ENCODE measurements at regions not wholly inside any gene's neighbourhood (a gene's known extent, or its start where the extent isn't known, plus 50 kb on each side); places are given as distances from the start of the nearest gene placed in this dataset.

GRCh38 chr4:126553248-126553647 is 1079.5 kb upstream of the INTU start:
- TF ChIP-seq, protein P1, sequence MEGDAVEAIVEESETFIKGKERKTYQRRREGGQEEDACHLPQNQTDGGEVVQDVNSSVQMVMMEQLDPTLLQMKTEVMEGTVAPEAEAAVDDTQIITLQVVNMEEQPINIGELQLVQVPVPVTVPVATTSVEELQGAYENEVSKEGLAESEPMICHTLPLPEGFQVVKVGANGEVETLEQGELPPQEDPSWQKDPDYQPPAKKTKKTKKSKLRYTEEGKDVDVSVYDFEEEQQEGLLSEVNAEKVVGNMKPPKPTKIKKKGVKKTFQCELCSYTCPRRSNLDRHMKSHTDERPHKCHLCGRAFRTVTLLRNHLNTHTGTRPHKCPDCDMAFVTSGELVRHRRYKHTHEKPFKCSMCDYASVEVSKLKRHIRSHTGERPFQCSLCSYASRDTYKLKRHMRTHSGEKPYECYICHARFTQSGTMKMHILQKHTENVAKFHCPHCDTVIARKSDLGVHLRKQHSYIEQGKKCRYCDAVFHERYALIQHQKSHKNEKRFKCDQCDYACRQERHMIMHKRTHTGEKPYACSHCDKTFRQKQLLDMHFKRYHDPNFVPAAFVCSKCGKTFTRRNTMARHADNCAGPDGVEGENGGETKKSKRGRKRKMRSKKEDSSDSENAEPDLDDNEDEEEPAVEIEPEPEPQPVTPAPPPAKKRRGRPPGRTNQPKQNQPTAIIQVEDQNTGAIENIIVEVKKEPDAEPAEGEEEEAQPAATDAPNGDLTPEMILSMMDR (IDR thresholded peaks at IDR 0.05) = no peak
- intact Hi-C loops (cut with DNase I; ENCODE audit: low total_unique reads) = no loop called here

GRCh38 chr4:126558596-126558995 is 1074.2 kb upstream of the INTU start:
- Histone ChIP-seq H3K27ac (no peak overlapping the region), H3K4me3 (no peak overlapping the region), H3K9me3 (peaks cover 0 to 4% (median 0%) of the 10 kb centered on the region in 3 donors), H3K27me3 (no peaks in the 10 kb centered on the region), H3K4me1 (no peaks in the 10 kb centered on the region), H3K36me3 (no peaks in the 10 kb centered on the region)
- TF ChIP-seq, protein P1 (IDR thresholded peaks at IDR 0.05) = no peak
- intact Hi-C loops (cut with DNase I; ENCODE audit: low total_unique reads) = no loop called here
- no peak for DNase-seq

More at GRCh38 chr4:126553248-126553647, 1079.5 kb upstream of the INTU start:
- Histone ChIP-seq H3K27ac (no peak overlapping the region), H3K4me1 (no peaks in the 10 kb centered on the region), H3K36me3 (no peaks in the 10 kb centered on the region), H3K27me3 (no peaks in the 10 kb centered on the region), H3K4me3 (no peak overlapping the region), H3K9me3 (no peaks in the 10 kb centered on the region)
- no peak for DNase-seq

DNA sequence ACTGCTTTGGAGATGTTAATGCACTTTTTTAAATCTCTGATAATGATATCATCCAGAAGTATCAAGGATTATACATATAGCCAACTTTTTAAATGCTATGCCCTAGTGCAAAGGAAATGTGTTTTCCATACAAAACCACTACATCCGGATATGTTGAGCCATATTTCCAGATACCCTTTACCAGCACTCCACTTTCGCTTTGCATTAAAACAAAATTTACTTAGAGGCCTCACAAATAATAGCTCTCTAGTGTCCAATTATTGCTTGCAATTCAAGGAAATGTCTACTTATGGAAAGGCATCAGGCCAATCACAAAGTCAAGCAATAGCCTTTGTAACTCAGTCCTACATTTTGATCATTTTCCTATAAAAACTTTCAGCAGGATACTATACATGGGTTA is 1072.8 kb upstream of the INTU start:
- DNase-seq = no peak
- intact Hi-C loops (cut with DNase I; ENCODE audit: low total_unique reads) = no loop called here
- Histone ChIP-seq H3K36me3 (no peaks in the 10 kb centered on the region), H3K9me3 (peaks cover 0 to 4% (median 0%) of the 10 kb centered on the region in 3 donors), H3K4me1 (no peaks in the 10 kb centered on the region), H3K27me3 (no peaks in the 10 kb centered on the region), H3K4me3 (no peak overlapping the region), H3K27ac (no peak overlapping the region)
- TF ChIP-seq, protein P1 (IDR thresholded peaks at IDR 0.05) = no peak

DNA sequence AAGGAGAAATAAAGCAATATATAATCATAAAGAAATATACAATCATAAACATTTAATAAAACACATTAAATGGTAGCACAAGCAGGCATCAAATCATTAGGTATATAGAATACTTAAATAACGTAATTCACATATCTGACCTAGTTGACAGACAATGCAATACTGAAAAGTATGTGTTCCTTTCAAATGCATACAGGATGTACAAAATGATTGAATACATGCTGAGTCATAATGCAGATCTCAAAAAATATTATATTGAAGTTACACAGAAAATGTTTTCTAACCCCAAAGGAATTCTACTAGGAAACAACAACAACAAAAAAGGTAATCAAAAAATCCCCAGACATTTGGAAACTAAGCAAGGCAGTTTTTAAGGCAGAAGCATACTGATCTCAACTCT is 1072.0 kb upstream of the INTU start:
- intact Hi-C loops (cut with DNase I; ENCODE audit: low total_unique reads) = no loop called here
- no peak overlapping the region for H3K27ac ChIP-seq

DNA sequence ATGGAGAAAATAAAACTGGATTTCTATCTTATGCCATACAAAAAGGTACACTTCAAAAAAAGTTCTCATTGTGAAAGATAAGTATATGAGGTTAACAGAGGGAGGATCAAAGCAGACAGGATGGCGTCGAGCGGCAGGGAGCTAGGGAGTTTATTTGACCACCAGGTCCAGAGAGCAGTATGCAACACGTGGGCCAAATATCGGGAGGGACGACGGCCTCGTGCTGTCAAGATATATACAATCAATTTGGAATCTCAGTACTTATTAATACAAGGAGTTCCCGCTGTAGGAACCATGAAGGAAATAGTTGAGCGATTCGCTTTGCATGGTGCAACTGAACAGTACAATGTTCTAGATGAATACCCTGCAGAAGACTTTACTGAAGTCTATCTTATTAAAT is 1069.4 kb upstream of the INTU start:
- no peaks in the 10 kb centered on the region for H3K36me3 ChIP-seq
- no peak overlapping the region for H3K27ac ChIP-seq
- no peaks in the 10 kb centered on the region for H3K27me3 ChIP-seq
- no peak for DNase-seq
- peaks cover 0 to 4% (median 0%) of the 10 kb centered on the region in 3 donors for H3K9me3 ChIP-seq
- no peak overlapping the region for H3K4me3 ChIP-seq
- intact Hi-C loops (cut with DNase I; ENCODE audit: low total_unique reads) = no loop called here
- no peaks in the 10 kb centered on the region for H3K4me1 ChIP-seq
- TF ChIP-seq, protein P1 (IDR thresholded peaks at IDR 0.05) = no peak

More for the DNA sequence above, 1072.0 kb upstream of the INTU start:
- no peak for DNase-seq
- H3K27me3 ChIP-seq = no peaks in the 10 kb centered on the region
- H3K4me1 ChIP-seq = no peaks in the 10 kb centered on the region
- peaks cover 0 to 4% (median 0%) of the 10 kb centered on the region in 3 donors for H3K9me3 ChIP-seq
- H3K36me3 ChIP-seq = no peaks in the 10 kb centered on the region
- TF ChIP-seq, protein P1 (IDR thresholded peaks at IDR 0.05) = no peak
- no peak overlapping the region for H3K4me3 ChIP-seq

DNA sequence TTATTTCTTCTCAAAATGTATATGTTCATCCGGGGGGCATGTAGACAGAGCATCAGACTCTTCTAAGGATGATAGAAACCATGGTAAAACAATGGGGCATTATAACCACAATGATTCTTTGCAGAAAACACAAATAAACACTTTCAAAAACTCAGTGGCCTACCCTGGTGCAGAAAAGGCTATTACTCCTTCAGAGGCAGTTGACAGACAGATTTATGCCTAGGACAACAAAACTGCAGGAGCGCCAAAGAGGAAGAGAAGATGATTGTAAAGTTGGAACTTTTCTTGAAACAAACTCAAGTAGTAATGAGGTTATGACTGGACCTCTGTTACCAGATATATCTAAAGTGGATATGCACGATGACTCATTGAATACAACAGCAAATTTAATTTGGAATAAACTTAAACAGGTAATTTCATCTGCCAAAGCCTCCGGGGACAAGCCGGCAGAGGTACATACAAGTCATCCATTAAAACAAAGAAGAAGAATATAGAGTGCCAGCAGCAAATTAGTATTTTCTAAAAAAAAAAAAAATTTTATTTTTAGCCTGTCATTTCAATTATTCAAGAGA is 1068.4 kb upstream of the INTU start:
- H3K27ac ChIP-seq = no peak overlapping the region
- intact Hi-C loops (cut with DNase I; ENCODE audit: low total_unique reads) = no loop called here
- H3K4me3 ChIP-seq = no peak overlapping the region
- H3K9me3 ChIP-seq = peaks cover 0 to 4% (median 0%) of the 10 kb centered on the region in 3 donors
- H3K27me3 ChIP-seq = no peaks in the 10 kb centered on the region
- no peaks in the 10 kb centered on the region for H3K4me1 ChIP-seq
- DNase-seq = no peak
- TF ChIP-seq, protein P1 (IDR thresholded peaks at IDR 0.05) = no peak
- H3K36me3 ChIP-seq = no peaks in the 10 kb centered on the region
